ENCODE measurements at regions not wholly inside any gene's neighbourhood (a gene's known extent, or its start where the extent isn't known, plus 50 kb on each side); places are given as distances from the start of the nearest gene placed in this dataset.

DNA sequence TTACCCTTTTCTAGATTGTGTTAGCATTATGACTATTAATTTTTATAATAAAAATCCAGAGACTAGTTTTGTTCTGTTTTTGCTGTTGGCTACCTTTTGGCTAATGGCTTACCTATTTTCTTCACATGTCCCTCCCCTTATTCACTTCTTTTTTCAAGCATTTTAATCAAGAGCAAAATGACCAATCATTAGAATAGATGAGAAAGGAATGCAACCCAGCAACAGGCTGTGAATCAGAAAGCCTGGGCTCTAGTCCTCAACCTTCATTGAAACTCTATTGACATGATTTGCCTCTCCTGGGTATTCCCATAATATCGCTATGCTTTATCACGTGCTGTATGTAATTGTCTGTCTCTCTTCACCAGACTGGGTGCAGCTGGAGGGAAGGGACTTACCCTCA is 370.1 kb downstream of the IRS1 start:
- TF ChIP-seq, protein P1, sequence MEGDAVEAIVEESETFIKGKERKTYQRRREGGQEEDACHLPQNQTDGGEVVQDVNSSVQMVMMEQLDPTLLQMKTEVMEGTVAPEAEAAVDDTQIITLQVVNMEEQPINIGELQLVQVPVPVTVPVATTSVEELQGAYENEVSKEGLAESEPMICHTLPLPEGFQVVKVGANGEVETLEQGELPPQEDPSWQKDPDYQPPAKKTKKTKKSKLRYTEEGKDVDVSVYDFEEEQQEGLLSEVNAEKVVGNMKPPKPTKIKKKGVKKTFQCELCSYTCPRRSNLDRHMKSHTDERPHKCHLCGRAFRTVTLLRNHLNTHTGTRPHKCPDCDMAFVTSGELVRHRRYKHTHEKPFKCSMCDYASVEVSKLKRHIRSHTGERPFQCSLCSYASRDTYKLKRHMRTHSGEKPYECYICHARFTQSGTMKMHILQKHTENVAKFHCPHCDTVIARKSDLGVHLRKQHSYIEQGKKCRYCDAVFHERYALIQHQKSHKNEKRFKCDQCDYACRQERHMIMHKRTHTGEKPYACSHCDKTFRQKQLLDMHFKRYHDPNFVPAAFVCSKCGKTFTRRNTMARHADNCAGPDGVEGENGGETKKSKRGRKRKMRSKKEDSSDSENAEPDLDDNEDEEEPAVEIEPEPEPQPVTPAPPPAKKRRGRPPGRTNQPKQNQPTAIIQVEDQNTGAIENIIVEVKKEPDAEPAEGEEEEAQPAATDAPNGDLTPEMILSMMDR (IDR thresholded peaks at IDR 0.05): no peak
- no peak for TF ChIP-seq POLR2A (IDR thresholded peaks at IDR 0.05)
